GM23338 (cell line): ENCODE measurements at regions not wholly inside any gene's neighbourhood (a gene's known extent, or its start where the extent isn't known, plus 50 kb on each side); places are given as distances from the start of the nearest gene placed in this dataset.

Experiments used
- ATAC-seq: fragments of 200-7000 bp; cut with Tn5 transposase; 3 replicates; pipeline ENCODE4 v1.9.1; 2020
- DNase-seq: peaks from one replicate; pipeline ENCODE4 v3.0.0-alpha.2; 2015; ENCODE audit warnings: low spot score
- H2AFZ ChIP-seq: fragments of 200-600 bp; sonication (generic); 2 replicates; pipeline ENCODE4 v1.8.0; 2016; ENCODE audit warnings: antibody characterized with exemption, mild to moderate bottlenecking, moderate library complexity
- H3F3A ChIP-seq: fragments of 200-600 bp; sonication (generic); replicated peaks from 2 replicates; pipeline ENCODE4 v1.8.0; 2017; ENCODE audit warnings: antibody characterized with exemption, mixed run types, low read depth
- H3K27ac ChIP-seq: fragments of 200-600 bp; sonication (generic); 2 replicates; pipeline ENCODE4 v1.6.1; 2016; ENCODE audit warnings: low read depth
- H3K27me3 ChIP-seq: fragments of 200-600 bp; sonication (generic); 2 replicates; pipeline ENCODE4 v1.8.0; 2016; ENCODE audit warnings: mild to moderate bottlenecking, mixed run types, moderate library complexity; ENCODE audit not compliant: insufficient read depth
- H3K36me3 ChIP-seq: fragments of 200-600 bp; sonication (generic); 2 replicates; pipeline ENCODE4 v1.8.0; 2016; ENCODE audit warnings: mild to moderate bottlenecking; ENCODE audit not compliant: insufficient read depth
- H3K4me1 ChIP-seq: fragments of 200-600 bp; sonication (generic); 2 replicates; pipeline ENCODE4 v1.8.0; 2016; ENCODE audit warnings: mild to moderate bottlenecking, moderate library complexity; ENCODE audit not compliant: insufficient read depth
- H3K4me2 ChIP-seq: fragments of 200-600 bp; sonication (generic); 2 replicates; pipeline ENCODE4 v1.7.1; 2017; ENCODE audit warnings: mixed run types
- H3K4me3 ChIP-seq: fragments of 200-600 bp; sonication (generic); 2 replicates; pipeline ENCODE4 v1.6.1; 2016; ENCODE audit warnings: mixed run types
- H3K79me2 ChIP-seq: fragments of 200-600 bp; sonication (generic); replicated peaks from 2 replicates; pipeline ENCODE4 v1.8.0; 2017; ENCODE audit warnings: mild to moderate bottlenecking; ENCODE audit not compliant: insufficient read depth
- H3K9me2 ChIP-seq: fragments of 200-600 bp; sonication (generic); 2 replicates; pipeline ENCODE4 v1.8.0; 2017; ENCODE audit not compliant: insufficient read depth
- H4K20me1 ChIP-seq: fragments of 200-600 bp; sonication (generic); replicated peaks from 2 replicates; pipeline ENCODE4 v1.8.0; 2017; ENCODE audit warnings: mild to moderate bottlenecking; ENCODE audit not compliant: insufficient read depth
- H3K27ac Mint-ChIP-seq: 2 replicates; pipeline ENCODE4 v1.8.0; 2020; ENCODE audit warnings: inconsistent platforms, mild to moderate bottlenecking, moderate library complexity, mixed read lengths
- H3K27me3 Mint-ChIP-seq: 3 replicates; pipeline ENCODE4 v1.8.0; 2022; ENCODE audit warnings: low read depth, mild to moderate bottlenecking, moderate library complexity, mixed read lengths, inconsistent platforms; ENCODE audit not compliant: insufficient read depth, poor library complexity
- H3K36me3 Mint-ChIP-seq: 3 replicates; pipeline ENCODE4 v1.8.0; 2021; ENCODE audit warnings: low read depth, mild to moderate bottlenecking, inconsistent platforms, moderate library complexity, mixed read lengths
- H3K4me1 Mint-ChIP-seq: 3 replicates; pipeline ENCODE4 v1.8.0; 2020; ENCODE audit warnings: mild to moderate bottlenecking, inconsistent platforms, mixed read lengths
- H3K4me3 Mint-ChIP-seq: 3 replicates; pipeline ENCODE4 v1.8.0; 2021; ENCODE audit warnings: moderate library complexity, mild to moderate bottlenecking, inconsistent platforms, mixed read lengths
- H3K9me3 Mint-ChIP-seq: 3 replicates; pipeline ENCODE4 v1.8.0; 2020; ENCODE audit warnings: moderate library complexity, mild to moderate bottlenecking, inconsistent platforms, mixed read lengths
- CTCF ChIP-seq, 2 experiments: fragments of 200-600 bp in 1 of 2; sonication (generic) in 1 of 2; conservative IDR thresholded peaks; 2 replicates each; pipeline versions ENCODE4 v1.5.1 to v1.6.1; 2016 to 2017; ENCODE audit warnings: antibody characterized with exemption in 2 of 2, low read depth in 2 of 2, mild to moderate bottlenecking in 2 of 2, moderate library complexity in 1 of 2
- EZH2 ChIP-seq: fragments of 200-600 bp; sonication (generic); IDR thresholded peaks from one replicate; pipeline ENCODE4 v1.8.0; 2017; ENCODE audit warnings: antibody characterized with exemption, mild to moderate bottlenecking, low read depth; ENCODE audit not compliant: unreplicated experiment
- EZH2phosphoT487 ChIP-seq: fragments of 200-600 bp; sonication (generic); IDR thresholded peaks from one replicate; pipeline ENCODE4 v1.8.1; 2018; ENCODE audit warnings: antibody characterized with exemption; ENCODE audit not compliant: unreplicated experiment
- JUNB ChIP-seq: IDR thresholded peaks from one replicate; pipeline ENCODE4 v1.6.1; 2016; ENCODE audit warnings: antibody characterized with exemption; ENCODE audit not compliant: unreplicated experiment
- NANOG ChIP-seq: IDR thresholded peaks from 2 replicates; pipeline ENCODE4 v1.6.1; 2016; ENCODE audit warnings: antibody characterized with exemption, borderline replicate concordance
- POLR2AphosphoS5 ChIP-seq: IDR thresholded peaks from 2 replicates; pipeline ENCODE4 v1.6.1; 2016; ENCODE audit warnings: antibody characterized with exemption, low read depth
- REST ChIP-seq: IDR thresholded peaks from one replicate; pipeline ENCODE4 v1.6.1; 2018; ENCODE audit warnings: antibody characterized with exemption; ENCODE audit not compliant: unreplicated experiment
- STAT1 ChIP-seq: IDR thresholded peaks from one replicate; pipeline ENCODE4 v1.6.1; 2016; ENCODE audit warnings: antibody characterized with exemption; ENCODE audit not compliant: unreplicated experiment
- ZNF114 ChIP-seq: fragments of 250-450 bp; sonication (Bioruptor Pico); IDR thresholded peaks from 2 replicates; pipeline ENCODE4 v1.5.0; 2020; ENCODE audit warnings: mild to moderate bottlenecking, moderate library complexity
- ZNF462 ChIP-seq: fragments of 250-450 bp; sonication (Bioruptor Pico); IDR thresholded peaks from 2 replicates; pipeline ENCODE4 v1.5.0; 2020; ENCODE audit warnings: mild to moderate bottlenecking, moderate library complexity

DNA sequence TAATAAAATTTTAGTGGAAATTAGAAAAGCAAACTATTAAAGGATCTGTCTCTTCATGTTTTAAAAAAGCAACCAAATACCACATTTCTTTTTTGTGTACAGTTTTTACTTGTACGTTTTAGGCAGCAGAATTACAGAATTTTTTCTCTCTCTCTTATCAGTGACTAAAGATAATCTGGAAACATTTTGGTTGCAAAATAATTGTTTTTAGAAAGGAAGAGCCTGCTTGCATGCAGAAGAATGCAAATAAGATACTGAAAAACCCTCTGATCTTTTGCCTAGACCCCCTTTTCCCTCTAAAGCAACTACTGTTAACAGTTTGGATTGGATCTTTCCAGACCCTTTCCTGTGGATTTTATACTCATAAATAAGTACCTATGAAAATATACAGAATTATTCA, 75.9 kb upstream of the SGCD start (continued):
- no peak for TF ChIP-seq ZNF462 (CRISPR knock-in tag)
- no peak for TF ChIP-seq REST
- TF ChIP-seq ZNF114 (CRISPR knock-in tag) = no peak
- no peak for TF ChIP-seq POLR2AphosphoS5
- no peak for TF ChIP-seq EZH2

GRCh38 chr5:156253130-156253529, 73.8 kb upstream of the SGCD start:
- DNase-seq (no peak), ATAC-seq (no peak)
- H3K79me2 ChIP-seq = no peaks in the 10 kb centered on the region
- no peaks in the 10 kb centered on the region for H3K36me3 ChIP-seq
- H3K4me3 Mint-ChIP-seq = no peak overlapping the region
- H3K27ac ChIP-seq = no peak overlapping the region
- H3K4me1 ChIP-seq = no peaks in the 10 kb centered on the region
- peaks cover 1% of the 10 kb centered on the region for H3K27me3 Mint-ChIP-seq
- no peak overlapping the region for H3K4me2 ChIP-seq
- no peaks in the 10 kb centered on the region for H3K4me1 Mint-ChIP-seq
- no peak overlapping the region for H3K4me3 ChIP-seq
- no peaks in the 10 kb centered on the region for H3K36me3 Mint-ChIP-seq
- no peaks in the 10 kb centered on the region; the same call in 2 of the 3 replicates for H3K9me3 Mint-ChIP-seq
- no peaks in the 10 kb centered on the region for H3K9me2 ChIP-seq
- no peaks in the 10 kb centered on the region for H3K27me3 ChIP-seq
- no peak overlapping the region for H3K27ac Mint-ChIP-seq
- no peak overlapping the region for H2AFZ ChIP-seq
- H4K20me1 ChIP-seq = no peaks in the 10 kb centered on the region
- H3F3A ChIP-seq = no peaks in the 10 kb centered on the region
- TF ChIP-seq STAT1 (no peak), EZH2phosphoT487 (no peak), CTCF (conservative IDR thresholded peaks at IDR 0.05; ENCODE audit: low read depth in 2 of 2) (no peak), POLR2AphosphoS5 (no peak), JUNB (no peak), NANOG (no peak)
